NCI-H1694 treated with DMSO at 0.1 percent for 48 hours (cell line): ENCODE measurements at regions not wholly inside any gene's neighbourhood (a gene's known extent, or its start where the extent isn't known, plus 50 kb on each side); places are given as distances from the start of the nearest gene placed in this dataset.
"Not testable (repeated sequence)": the region's sequence is repeated elsewhere in the genome, so short reads cannot be mapped to it uniquely, and the experiment has no call there.

Source experiments
- DNase-seq: peaks from one replicate; lab custom pipeline; 2025; lab: John Stamatoyannopoulos, UW

GRCh38 chr4:187128222-187128621, 404.6 kb upstream of the FAT1 start:
- DNase-seq, result no peak

- no peak for DNase-seq
Measured at GRCh38 chr4:187128976-187129375, 405.3 kb upstream of the FAT1 start.

DNA sequence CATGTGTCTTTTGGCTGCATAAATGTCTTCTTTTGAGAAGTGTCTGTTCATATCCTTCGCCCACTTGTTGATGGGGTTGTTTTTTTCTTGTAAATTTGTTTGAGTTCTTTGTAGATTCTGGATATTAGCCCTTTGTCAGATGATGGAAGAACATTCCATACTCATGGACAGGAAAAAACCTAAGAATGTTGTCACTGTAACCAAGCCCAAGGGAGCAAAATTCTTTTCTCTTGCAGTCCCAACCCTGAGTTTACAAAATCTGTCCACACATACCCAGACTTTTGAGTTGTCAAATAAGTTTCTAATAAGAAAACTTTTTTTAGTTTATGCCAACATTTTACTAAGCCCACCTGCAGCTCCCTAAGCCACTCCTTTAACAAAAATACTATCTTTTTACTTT, 408.2 kb upstream of the FAT1 start:
- DNase-seq, result not testable (repeated sequence)

- DNase-seq, result no peak
Measured at GRCh38 chr4:187135878-187136277, 412.2 kb upstream of the FAT1 start.

DNA sequence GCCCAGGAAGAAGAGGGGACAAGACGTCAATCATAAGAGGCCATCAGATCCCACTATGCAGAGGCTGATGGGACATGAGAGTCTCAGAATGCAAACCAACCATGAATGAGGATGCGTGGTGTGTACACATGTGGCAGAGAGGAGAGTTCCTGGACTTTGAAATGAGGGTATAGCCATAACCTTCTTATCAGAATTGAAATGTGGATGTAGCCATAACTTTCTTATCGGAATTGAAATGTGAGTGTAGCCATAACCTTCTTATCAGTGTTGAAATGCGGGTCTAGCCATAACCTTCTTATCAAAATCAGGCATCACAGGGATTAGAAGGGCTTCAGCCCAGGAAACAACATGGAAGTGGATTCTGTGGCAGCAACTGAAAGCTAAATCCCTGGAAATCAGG, 415.5 kb upstream of the FAT1 start:
- DNase-seq, result no peak

- DNase-seq, result no peak
Measured at GRCh38 chr4:187141101-187141500, 417.4 kb upstream of the FAT1 start.

DNA sequence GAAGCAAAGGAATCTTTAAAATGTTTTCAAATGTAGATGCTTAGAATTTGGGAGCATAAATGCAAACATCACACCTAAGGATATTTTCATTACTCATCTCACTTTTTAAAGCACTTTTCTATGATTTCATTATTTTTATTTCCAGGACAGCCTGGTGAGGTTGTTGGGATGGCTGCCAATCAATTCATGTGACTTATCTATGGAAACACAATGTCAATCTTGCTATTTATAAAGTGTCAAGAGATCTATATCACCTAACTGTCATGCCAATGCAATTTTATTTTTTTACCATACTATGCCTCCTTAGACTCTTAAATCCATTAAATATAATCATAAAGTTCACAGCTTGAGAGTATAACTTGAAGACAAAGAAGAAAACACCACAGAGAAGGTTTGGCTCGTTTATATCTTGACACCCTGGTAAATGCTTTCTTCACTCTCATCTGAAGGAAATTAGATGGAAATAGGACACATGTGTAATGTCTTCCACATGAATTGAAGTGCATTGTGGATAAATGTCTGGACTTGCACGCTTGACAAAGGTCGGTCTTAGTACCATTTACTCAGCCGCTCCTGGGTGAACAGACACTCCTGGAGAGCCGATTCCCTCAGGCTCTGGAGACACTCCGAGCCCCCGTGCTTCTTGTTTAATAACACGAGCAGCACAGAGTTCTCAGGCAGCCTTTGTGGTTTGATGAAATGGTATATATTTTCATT, 425.7 kb upstream of the FAT1 start:
- DNase-seq, result no peak

- DNase-seq, result no peak
Measured at GRCh38 chr4:187157380-187157958, 433.8 kb upstream of the FAT1 start.

DNA sequence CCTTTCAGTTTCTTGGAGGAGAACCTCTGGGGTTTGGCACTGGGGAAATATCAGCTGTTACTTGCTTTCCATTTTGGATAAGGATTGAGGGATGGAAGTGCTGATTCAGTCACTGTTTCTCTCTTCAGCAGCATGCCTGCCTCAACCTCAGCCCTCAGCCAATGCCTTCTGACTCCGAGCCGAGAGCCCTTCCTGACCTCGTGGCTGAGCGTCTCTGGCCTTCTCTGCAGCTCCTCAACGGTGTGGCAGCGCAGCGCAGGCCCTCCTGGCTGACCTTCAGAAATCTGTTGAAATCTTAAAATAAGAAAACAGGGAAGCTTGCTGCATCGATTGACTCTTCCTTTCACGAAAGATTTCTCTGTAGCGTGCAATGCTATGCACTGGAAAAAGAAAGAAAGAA, 434.3 kb upstream of the FAT1 start:
- DNase-seq, result no peak

DNA sequence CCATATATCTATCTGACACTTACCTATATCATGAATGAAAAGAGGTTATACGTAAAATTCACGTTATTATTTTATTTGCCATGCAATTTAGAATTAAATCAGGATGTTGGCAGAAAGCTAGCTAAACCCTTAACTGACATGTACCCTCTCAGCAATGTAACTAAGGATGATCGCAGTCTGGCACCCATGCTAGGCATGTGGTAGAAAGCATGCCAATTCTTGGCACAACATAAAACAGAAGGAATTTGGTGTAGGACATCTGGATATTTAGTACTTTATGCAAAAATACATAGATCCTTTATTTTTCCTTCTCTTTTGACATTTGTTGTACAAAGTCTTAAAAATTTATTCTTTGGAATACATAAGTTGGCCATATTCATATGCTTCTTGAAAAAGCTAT, 436.8 kb upstream of the FAT1 start:
- peak; percentile 3 for DNase-seq

- DNase-seq, result no peak
Measured at GRCh38 chr4:187166886-187167512, 443.3 kb upstream of the FAT1 start.

DNA sequence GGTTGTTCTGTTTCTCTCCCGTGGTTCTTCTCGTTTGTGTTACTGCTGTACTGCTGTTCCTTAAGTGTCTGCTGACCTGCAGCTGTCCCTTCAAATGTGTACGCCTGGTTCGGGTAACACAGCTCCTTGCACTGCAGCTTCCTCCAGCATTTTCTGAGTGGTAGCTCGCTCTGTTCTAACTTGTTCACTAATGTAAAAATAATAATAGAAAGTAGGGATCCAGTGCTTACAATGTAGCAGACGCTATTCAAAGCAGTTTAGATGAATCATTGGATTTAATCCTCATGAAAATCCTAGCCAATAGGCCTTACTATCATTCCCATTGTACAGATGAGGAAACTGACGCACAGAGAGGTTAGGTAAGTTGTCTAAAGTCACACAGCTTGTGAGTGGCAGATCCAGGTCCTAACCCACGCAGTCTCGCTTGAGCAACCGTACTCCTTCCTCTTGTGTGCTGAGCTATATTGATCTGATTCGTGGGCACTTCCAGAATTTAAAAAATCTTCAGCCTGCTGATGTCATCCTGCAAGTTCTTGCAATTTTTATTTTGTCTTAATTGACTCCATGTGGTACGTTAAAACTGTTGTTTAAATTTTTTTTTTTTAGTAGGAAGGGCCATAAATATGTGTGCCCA, 448.2 kb upstream of the FAT1 start:
- DNase-seq, result no peak

DNA sequence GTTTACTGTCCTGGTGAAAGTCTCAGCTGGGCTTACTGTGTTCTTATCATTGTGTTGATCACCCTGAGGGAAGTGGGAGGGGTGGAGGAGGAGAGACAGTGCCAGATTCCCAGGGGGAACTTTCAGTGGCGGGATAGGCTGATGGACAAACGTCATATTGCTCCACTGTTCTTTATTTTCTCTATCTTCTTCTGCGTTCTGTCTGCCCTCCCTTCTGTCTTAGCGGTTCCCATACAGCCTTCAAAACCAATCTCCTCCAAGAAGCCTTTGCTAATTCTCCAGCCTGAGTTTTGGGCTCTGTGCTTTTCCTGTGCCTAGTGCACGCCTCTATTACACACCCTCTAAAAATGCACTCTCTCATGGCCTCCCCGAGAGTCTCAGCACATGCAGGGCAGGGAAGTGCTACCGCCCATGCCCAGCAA, 448.7 kb upstream of the FAT1 start:
- no peak for DNase-seq

- no peak for DNase-seq
Measured at GRCh38 chr4:187174749-187175148, 451.1 kb upstream of the FAT1 start.

DNA sequence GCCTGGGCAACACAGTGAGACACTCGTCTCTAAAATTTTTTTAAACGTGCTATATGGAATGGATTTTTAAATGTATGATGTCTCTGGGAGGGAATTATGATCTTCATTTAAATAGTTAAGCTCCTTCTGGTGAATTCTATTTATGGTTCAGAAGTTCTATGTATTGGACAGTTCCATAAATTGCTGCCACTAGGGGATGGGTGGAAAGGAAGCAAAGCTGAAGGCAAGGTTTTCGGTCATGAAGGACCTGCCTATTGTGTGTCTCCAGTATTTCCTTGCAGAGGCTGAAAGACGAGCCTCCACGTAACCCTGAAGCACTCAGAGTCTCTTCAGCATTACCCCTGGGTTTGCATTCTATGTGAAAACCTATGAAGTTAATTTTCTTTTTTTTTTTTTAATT, 451.5 kb upstream of the FAT1 start:
- no peak for DNase-seq

DNA sequence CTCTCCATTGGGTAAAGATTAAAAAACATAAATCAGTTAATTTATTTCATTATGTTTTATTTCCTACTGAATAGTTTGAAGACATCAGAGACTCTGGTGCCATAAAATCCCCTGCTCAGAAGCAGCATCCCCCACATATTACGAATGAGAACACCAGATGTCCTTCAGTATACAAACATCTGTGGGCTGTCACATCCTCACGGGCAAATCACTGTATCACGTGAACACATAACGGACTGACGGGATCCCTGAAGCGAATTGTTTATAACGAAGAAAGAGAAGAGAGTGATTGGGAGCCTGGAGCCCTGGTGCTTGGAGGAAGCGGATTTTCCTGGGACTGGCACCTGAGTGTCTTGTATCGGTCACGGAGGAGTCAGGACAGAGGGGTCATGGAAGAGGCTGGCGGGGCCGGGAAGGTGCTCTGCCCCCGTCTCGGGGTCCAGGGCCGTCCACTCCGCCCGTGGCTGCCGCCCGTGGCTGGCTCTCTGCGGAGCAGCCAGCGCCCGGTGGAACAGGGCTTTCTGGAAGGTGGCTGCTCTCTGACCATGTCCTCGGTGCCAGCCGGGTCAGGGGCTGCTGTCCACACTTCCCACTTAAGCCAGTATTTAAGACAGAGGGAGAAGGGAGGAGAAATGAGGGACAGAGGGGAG, 452.7 kb upstream of the FAT1 start:
- DNase-seq, result no peak

DNA sequence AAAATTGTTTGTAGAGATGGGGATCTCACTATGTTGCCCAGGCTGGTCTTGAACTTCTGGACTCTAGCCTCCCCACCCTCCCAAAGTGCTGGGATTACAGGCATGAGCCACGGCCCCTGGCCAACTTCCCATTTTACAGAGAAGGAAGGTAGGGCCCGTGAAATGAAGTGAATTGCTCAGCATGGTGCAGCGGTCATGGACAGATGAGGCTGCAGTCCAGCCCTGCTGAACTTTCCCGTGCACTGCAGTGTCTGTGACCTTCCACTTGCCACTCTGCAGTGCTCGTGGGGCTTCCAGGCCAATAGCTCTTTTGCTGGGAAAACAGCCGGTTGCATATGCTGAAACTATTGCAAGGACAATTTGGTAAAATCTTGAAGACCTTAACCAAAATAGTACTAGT, 454.4 kb upstream of the FAT1 start:
- no peak for DNase-seq

DNA sequence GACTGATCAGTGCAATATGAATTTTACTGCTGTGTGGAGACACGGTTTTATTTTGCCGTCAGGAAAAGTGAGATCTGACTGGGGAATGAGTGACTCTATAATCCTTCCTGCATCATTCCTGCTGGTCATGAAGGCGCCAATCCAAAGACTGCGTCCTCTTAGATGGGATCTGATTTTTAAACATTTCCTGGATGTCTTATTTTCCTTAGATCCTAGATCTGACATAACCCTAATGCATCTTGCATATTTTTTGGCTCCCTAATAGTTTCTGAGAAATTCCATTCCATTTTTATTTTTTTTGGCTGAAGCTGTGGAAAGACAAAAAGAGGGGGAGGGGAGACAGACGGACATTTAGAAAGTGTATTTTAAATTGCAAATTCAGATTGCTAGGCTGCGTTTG, 454.9 kb upstream of the FAT1 start:
- no peak for DNase-seq

DNA sequence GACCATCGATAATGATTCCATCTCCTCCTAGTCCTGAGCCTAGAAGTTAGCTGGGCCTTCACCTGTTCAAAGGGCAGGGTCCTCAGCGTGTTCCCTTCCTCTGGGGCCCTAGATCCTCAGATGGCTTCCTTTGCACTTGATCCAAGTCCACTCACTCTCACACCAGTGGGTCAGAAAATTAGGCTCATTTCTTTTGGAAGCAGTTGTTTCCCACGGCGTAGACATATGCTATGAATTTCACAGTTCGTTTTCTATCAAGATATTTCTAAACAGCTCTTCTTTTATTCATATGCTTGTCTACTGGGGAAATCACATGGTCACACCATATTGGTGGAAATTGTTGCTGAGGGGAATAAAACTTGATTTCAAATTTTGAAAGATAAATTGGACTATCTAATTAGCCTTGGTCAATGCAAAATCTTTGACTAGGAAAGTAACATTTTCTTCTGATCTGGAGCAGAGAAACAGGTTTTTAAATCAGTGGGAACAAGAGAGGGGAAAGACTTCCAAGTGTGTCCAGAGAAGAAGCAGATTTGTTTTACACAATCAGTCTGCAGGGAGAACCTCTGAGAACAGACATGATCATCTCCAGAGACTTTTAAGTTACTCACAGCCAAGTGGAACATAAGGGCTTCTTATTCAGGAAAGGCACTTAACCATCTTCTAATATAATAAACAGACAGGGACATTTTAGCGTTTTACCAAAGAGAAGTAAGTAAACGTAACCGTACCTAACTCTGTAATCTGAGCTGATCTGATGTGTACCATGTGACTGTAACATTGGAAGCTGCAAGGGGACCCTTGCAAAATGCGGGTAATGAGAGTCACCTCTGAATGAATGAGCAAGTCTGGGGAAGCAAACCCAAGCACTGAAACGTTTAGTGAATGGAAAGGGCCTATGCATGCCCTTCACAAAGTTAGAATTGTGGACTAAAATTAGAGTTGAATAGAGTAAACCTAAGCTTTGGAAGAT, 455.7 kb upstream of the FAT1 start:
- DNase-seq, result no peak

DNA sequence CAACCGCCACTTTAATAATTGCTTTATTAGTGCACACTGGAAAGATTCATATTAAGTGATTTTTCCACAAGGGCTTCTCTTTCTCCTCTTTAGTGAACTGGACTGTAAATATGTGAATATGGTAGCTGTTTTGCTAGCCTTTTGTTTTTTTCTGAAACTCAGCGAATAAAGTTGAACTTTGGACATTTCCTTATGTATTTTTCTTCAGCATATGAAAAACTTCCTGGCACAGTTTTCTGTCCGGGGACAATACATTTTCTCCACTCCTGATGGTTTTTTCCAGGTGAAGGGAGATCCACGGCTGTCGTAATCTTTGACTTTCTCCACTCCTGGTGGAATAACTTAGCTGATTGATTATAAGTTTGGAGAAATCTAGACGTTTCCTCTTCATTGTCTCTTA, 457.4 kb upstream of the FAT1 start:
- no peak for DNase-seq

GRCh38 chr4:187183346-187183745, 459.7 kb upstream of the FAT1 start:
- no peak for DNase-seq
